H1 (cell line): ENCODE measurements at regions not wholly inside any gene's neighbourhood (a gene's known extent, or its start where the extent isn't known, plus 50 kb on each side); places are given as distances from the start of the nearest gene placed in this dataset.

ENCODE experiments used
- CTCF ChIA-PET: fragments of 300-600 bp; sonication (Branson Sonifier 250); formaldehyde crosslinking; loops from one replicate; lab custom pipeline; 2021; ENCODE audit not compliant: partially characterized antibody; lab: Charles Lee
- POLR2A ChIA-PET: fragments of 300-600 bp; sonication (Branson Sonifier 250); formaldehyde crosslinking; loops from one replicate; lab custom pipeline; 2021; ENCODE audit warnings: inconsistent platforms; ENCODE audit not compliant: partially characterized antibody; lab: Charles Lee
- DNase-seq, 2 experiments: peaks; one replicate each; pipeline versions ENCODE4 v3.0.0 to v3.0.0-alpha.2; 2010 to 2022; ENCODE audit warnings: low spot score in 2 of 2, low read depth in 1 of 2, mixed read lengths in 1 of 2
- FAIRE-seq: peaks from 2 replicates; lab custom pipeline; 2011; peaks lifted over from hg19 to GRCh38; lab: Jason Lieb, UNC
- H2AFZ ChIP-seq: 2 replicates; pipeline ENCODE4 v1.8.1; 2012; ENCODE audit warnings: low read length, inconsistent platforms
- H2AK5ac ChIP-seq: 2 replicates; pipeline ENCODE4 v1.6.1; 2013; ENCODE audit warnings: low read depth, low read length
- H2BK120ac ChIP-seq: replicated peaks from 2 replicates; pipeline ENCODE3; 2013; ENCODE audit warnings: low read depth, low read length, inconsistent platforms
- H2BK12ac ChIP-seq: 2 replicates; pipeline ENCODE4 v1.6.1; 2013; ENCODE audit warnings: low read depth, low read length
- H2BK15ac ChIP-seq: 2 replicates; pipeline ENCODE4 v1.6.1; 2013; ENCODE audit warnings: low read length
- H2BK20ac ChIP-seq: 2 replicates; pipeline ENCODE4 v1.6.1; 2013; ENCODE audit warnings: low read length
- H2BK5ac ChIP-seq: 2 replicates; pipeline ENCODE4 v1.6.1; 2013; ENCODE audit warnings: low read depth, low read length
- H3K14ac ChIP-seq: 2 replicates; pipeline ENCODE4 v1.6.1; 2013; ENCODE audit warnings: inconsistent platforms; ENCODE audit not compliant: insufficient read length
- H3K18ac ChIP-seq: 2 replicates; pipeline ENCODE4 v1.6.1; 2013; ENCODE audit warnings: low read length; ENCODE audit errors: extremely low read depth
- H3K23ac ChIP-seq: 2 replicates; pipeline ENCODE4 v1.6.1; 2013; ENCODE audit warnings: inconsistent platforms; ENCODE audit not compliant: insufficient read length
- H3K23me2 ChIP-seq: 2 replicates; pipeline ENCODE4 v1.6.1; 2013; ENCODE audit warnings: low read depth, low read length
- H3K27ac ChIP-seq: 2 replicates; pipeline ENCODE4 v1.6.1; 2011; ENCODE audit warnings: low read depth, low read length, inconsistent platforms
- H3K27me3 ChIP-seq, 4 experiments: replicated peaks in 1 of 4; 1 replicate in 1 of 4; 2 replicates in 3 of 4; pipeline versions ENCODE4 v1.6.1 to v1.8.1; 2011 to 2013; ENCODE audit warnings: low read length in 3 of 4, mild to moderate bottlenecking in 3 of 4, inconsistent platforms in 2 of 4, mixed read lengths in 2 of 4, moderate library complexity in 1 of 4; ENCODE audit not compliant: control insufficient read depth in 3 of 4, insufficient read depth in 3 of 4; ENCODE audit errors: extremely low read depth in 1 of 4
- H3K36me3 ChIP-seq, 4 experiments: 2 replicates each; pipeline versions ENCODE4 v1.6.1 to v1.8.1; 2011 to 2013; ENCODE audit warnings: mild to moderate bottlenecking in 4 of 4, low read length in 3 of 4, moderate library complexity in 2 of 4, control low read depth in 1 of 4, inconsistent platforms in 1 of 4; ENCODE audit not compliant: insufficient read depth in 4 of 4, control insufficient read depth in 2 of 4
- H3K4ac ChIP-seq: replicated peaks from 2 replicates; pipeline ENCODE3; 2013; ENCODE audit warnings: low read length, low read depth, mixed read lengths, inconsistent platforms; ENCODE audit not compliant: insufficient read length
- H3K4me1 ChIP-seq, 4 experiments: replicated peaks in 1 of 4; 1 replicate in 1 of 4; 2 replicates in 3 of 4; pipeline versions ENCODE4 v1.6.1 to v1.8.1; 2011 to 2013; ENCODE audit warnings: low read length in 3 of 4, inconsistent platforms in 2 of 4, mixed read lengths in 1 of 4; ENCODE audit not compliant: insufficient read depth in 4 of 4, control insufficient read depth in 3 of 4
- H3K4me2 ChIP-seq, 2 experiments: 2 replicates each; pipeline versions ENCODE4 v1.6.1 to v1.8.1; 2011 to 2013; ENCODE audit warnings: low read depth in 2 of 2, low read length in 2 of 2, control low read depth in 1 of 2, inconsistent platforms in 1 of 2, mild to moderate bottlenecking in 1 of 2; ENCODE audit not compliant: insufficient read depth in 1 of 2
- H3K4me3 ChIP-seq, 4 experiments: fragments of 200-600, 300-600 bp in 1 of 4; sonication (generic), shearing (Covaris generic), sonication (Bioruptor Twin) in 1 of 4; 2 replicates each; pipeline versions ENCODE4 v1.5.1 to v1.8.1; 2011 to 2016; ENCODE audit warnings: low read length in 4 of 4, low read depth in 3 of 4, control low read depth in 2 of 4, inconsistent platforms in 2 of 4, mild to moderate bottlenecking in 2 of 4, mixed read lengths in 1 of 4, moderate library complexity in 1 of 4; ENCODE audit not compliant: insufficient read depth in 2 of 4; ENCODE audit errors: extremely low read depth in 1 of 4
- H3K56ac ChIP-seq: replicated peaks from 2 replicates; pipeline ENCODE3; 2013; ENCODE audit warnings: low read depth, mild to moderate bottlenecking, mixed read lengths, low read length, inconsistent platforms; ENCODE audit not compliant: insufficient read length
- H3K79me1 ChIP-seq: 2 replicates; pipeline ENCODE4 v1.6.1; 2013; ENCODE audit warnings: low read depth, low read length, control low read depth
- H3K79me2 ChIP-seq, 2 experiments: 2 replicates each; pipeline versions ENCODE4 v1.6.1 to v1.8.1; 2012 to 2013; ENCODE audit warnings: low read length in 2 of 2, mild to moderate bottlenecking in 2 of 2, inconsistent platforms in 1 of 2; ENCODE audit not compliant: insufficient read depth in 2 of 2, control insufficient read depth in 1 of 2
- H3K9ac ChIP-seq, 4 experiments: replicated peaks in 1 of 4; 1 replicate in 1 of 4; 2 replicates in 3 of 4; pipeline versions ENCODE4 v1.6.1 to v1.8.1; 2011 to 2013; ENCODE audit warnings: low read depth in 3 of 4, low read length in 3 of 4, control low read depth in 2 of 4, mild to moderate bottlenecking in 2 of 4, moderate library complexity in 2 of 4, inconsistent platforms in 1 of 4; ENCODE audit errors: extremely low read depth in 1 of 4
- H3K9me3 ChIP-seq, 2 experiments: 2 replicates each; pipeline versions ENCODE4 v1.6.1 to v1.8.1; 2012 to 2013; ENCODE audit warnings: mild to moderate bottlenecking in 2 of 2, moderate library complexity in 2 of 2, control low read depth in 1 of 2, inconsistent platforms in 1 of 2, low read depth in 1 of 2, low read length in 1 of 2, mixed read lengths in 1 of 2; ENCODE audit not compliant: insufficient read depth in 2 of 2
- H4K20me1 ChIP-seq, 2 experiments: replicated peaks in 1 of 2; 2 replicates each; pipeline versions ENCODE3 to v1.8.1; 2011 to 2013; ENCODE audit warnings: inconsistent platforms in 2 of 2, low read length in 2 of 2, mild to moderate bottlenecking in 1 of 2; ENCODE audit not compliant: insufficient read depth in 2 of 2, control insufficient read depth in 1 of 2
- H4K5ac ChIP-seq: 2 replicates; pipeline ENCODE4 v1.6.1; 2013; ENCODE audit warnings: low read length, low read depth, mixed read lengths, inconsistent platforms; ENCODE audit not compliant: insufficient read length
- H4K8ac ChIP-seq: 2 replicates; pipeline ENCODE4 v1.8.0; 2013; ENCODE audit warnings: mild to moderate bottlenecking, moderate library complexity, low read length, inconsistent platforms; ENCODE audit not compliant: insufficient read depth; ENCODE audit errors: extremely low read depth
- H4K91ac ChIP-seq: replicated peaks from 2 replicates; pipeline ENCODE3; 2013; ENCODE audit warnings: low read length, mixed read lengths, inconsistent platforms; ENCODE audit not compliant: insufficient read length
- ASH2L ChIP-seq: fragments of 200-600, 300-600 bp; sonication (generic); IDR thresholded peaks from one replicate; pipeline ENCODE4 v1.7.1; 2017; ENCODE audit warnings: low read length
- BCL11A ChIP-seq, 2 experiments: IDR thresholded peaks; one replicate each; pipeline ENCODE4 v1.6.1; 2011; ENCODE audit warnings: low read depth in 2 of 2, low read length in 2 of 2, mild to moderate bottlenecking in 2 of 2
- CBX5 ChIP-seq: fragments of 300-800, 300-1000 bp; sonication (generic); IDR thresholded peaks from 2 replicates; pipeline ENCODE4 v1.7.1; 2016; ENCODE audit warnings: antibody characterized with exemption, low read length, low read depth
- CREB1 ChIP-seq: IDR thresholded peaks from 2 replicates; pipeline ENCODE4 v1.6.1; 2012; ENCODE audit warnings: inconsistent platforms
- EZH2 ChIP-seq: fragments of 200-600 bp; sonication (generic); IDR thresholded peaks from 2 replicates; pipeline ENCODE4 v1.7.1; 2012; ENCODE audit warnings: low read depth, mild to moderate bottlenecking, moderate library complexity, low read length, inconsistent platforms; ENCODE audit not compliant: severe bottlenecking
- JUN ChIP-seq: IDR thresholded peaks from 2 replicates; pipeline ENCODE4 v1.6.1; 2011; ENCODE audit warnings: low read depth, mild to moderate bottlenecking, improper control_type of control experiment, low read length
- KDM5A ChIP-seq: fragments of 200-600 bp; IDR thresholded peaks from 2 replicates; pipeline ENCODE4 v1.7.1; 2012; ENCODE audit warnings: mild to moderate bottlenecking, low read length, inconsistent platforms, mixed read lengths
- RAD21 ChIP-seq, 2 experiments: IDR thresholded peaks in 1 of 2; conservative IDR thresholded peaks in 1 of 2; 2 replicates each; pipeline ENCODE4 v1.6.1; 2011; ENCODE audit warnings: low read depth in 2 of 2, low read length in 2 of 2, improper control_type of control experiment in 1 of 2, inconsistent platforms in 1 of 2, mild to moderate bottlenecking in 1 of 2, moderate library complexity in 1 of 2
- RXRA ChIP-seq: IDR thresholded peaks from 2 replicates; pipeline ENCODE4 v1.6.1; 2011; ENCODE audit warnings: low read depth, mild to moderate bottlenecking, low read length, moderate library complexity; ENCODE audit not compliant: insufficient read depth
- SAP30 ChIP-seq: fragments of 300-600 bp; sonication (generic); IDR thresholded peaks from 2 replicates; pipeline ENCODE4 v1.7.1; 2012; ENCODE audit warnings: low read length, moderate library complexity, mild to moderate bottlenecking, inconsistent platforms; ENCODE audit not compliant: insufficient read depth, insufficient replicate concordance
- SIRT6 ChIP-seq: IDR thresholded peaks from one replicate; pipeline ENCODE4 v1.7.1; 2012; ENCODE audit warnings: low read length, inconsistent platforms
- SP1 ChIP-seq: IDR thresholded peaks from 2 replicates; pipeline ENCODE4 v1.6.1; 2011; ENCODE audit warnings: low read depth, low read length
- SP2 ChIP-seq: IDR thresholded peaks from 2 replicates; pipeline ENCODE4 v1.6.1; 2012; ENCODE audit warnings: mild to moderate bottlenecking, low read length, inconsistent platforms
- SRF ChIP-seq: IDR thresholded peaks from 2 replicates; pipeline ENCODE4 v1.6.1; 2011; ENCODE audit warnings: mild to moderate bottlenecking, low read depth, low read length, moderate library complexity
- SUZ12 ChIP-seq: fragments of 200-600 bp; sonication (generic); IDR thresholded peaks from 2 replicates; pipeline ENCODE4 v1.6.1; 2012; ENCODE audit warnings: mild to moderate bottlenecking, inconsistent platforms, low read length, moderate library complexity, mixed read lengths
- TCF12 ChIP-seq: IDR thresholded peaks from 2 replicates; pipeline ENCODE4 v1.6.1; 2011; ENCODE audit warnings: low read depth, mild to moderate bottlenecking, low read length
- WGBS, 2 experiments: shearing (Covaris generic) in 1 of 2; methylation state at CpG; one replicate each; pipeline versions ENCODE4 v1.1.6 to v1.1.7; 2013 to 2015; ENCODE audit warnings: low lambda C conversion rate in 2 of 2, mixed read lengths in 2 of 2, inconsistent platforms in 1 of 2, low coverage in 1 of 2, missing lambda C conversion rate in 1 of 2; ENCODE audit not compliant: insufficient replicate concordance in 2 of 2, insufficient coverage in 1 of 2, insufficient read length in 1 of 2; ENCODE audit errors: extremely low coverage in 1 of 2, missing lambda C conversion rate in 1 of 2; 5-methylcytosine and 5-hydroxymethylcytosine counted together

- Histone ChIP-seq H4K5ac (no peak overlapping the region), H2BK120ac (no peak overlapping the region), H2BK5ac (no peak overlapping the region), H4K20me1 (no peaks in the 10 kb centered on the region), H3K4me3 (no peak overlapping the region), H3K9me3 (no peaks in the 10 kb centered on the region), H3K27me3 (no peaks in the 10 kb centered on the region), H3K23me2 (no peaks in the 10 kb centered on the region), H3K4ac (no peak overlapping the region), H3K4me2 (no peak overlapping the region), H2BK12ac (no peak overlapping the region), H2BK15ac (no peak overlapping the region), H2AFZ (no peak overlapping the region), H3K79me2 (no peaks in the 10 kb centered on the region), H3K36me3 (no peaks in the 10 kb centered on the region), H3K56ac (no peak overlapping the region), H3K23ac (no peak overlapping the region), H2BK20ac (no peak overlapping the region), H3K18ac (no peak overlapping the region), H3K9ac (no peak overlapping the region), H2AK5ac (no peak overlapping the region), H3K4me1 (no peaks in the 10 kb centered on the region), H3K27ac (no peak overlapping the region), H4K91ac (no peak overlapping the region), H3K79me1 (no peaks in the 10 kb centered on the region), H3K14ac (no peak overlapping the region), H4K8ac (no peak overlapping the region)
- FAIRE-seq (no peak), DNase-seq (no peak)
- whole genome bisulfite sequencing, 2 experiments, result 90% methylated on average over 1 of the region's 1 CpG; no CpG with 5 or more reads in 1 of the 2 experiments
- POLR2A ChIA-PET, result no interaction called here
- CTCF ChIA-PET, result no interaction called here
- TF ChIP-seq RXRA (no peak), JUN (no peak), ASH2L (no peak), KDM5A (no peak), SRF (no peak), CREB1 (no peak), SP2 (no peak), SP1 (no peak), EZH2 (no peak), TCF12 (no peak), SAP30 (no peak), SUZ12 (no peak), SIRT6 (no peak), RAD21 (IDR thresholded peaks at IDR 0.05 in 1 of 2, conservative IDR thresholded peaks at IDR 0.05 in 1 of 2; ENCODE audit: low read depth in 2 of 2, low read length in 2 of 2) (no peak), BCL11A (IDR thresholded peaks at IDR 0.05; ENCODE audit: low read depth in 2 of 2, low read length in 2 of 2) (no peak), CBX5 (no peak)
These were observed 1278.5 kb upstream of the ZEB2 start for GRCh38 chr2:145798419-145798818.
